Natural killer cell treated with Interleukin-12 subunit alpha and Interleukin-12 subunit beta and Interleukin-15 and Interleukin-18, amount 100 ng/mL, for 72 hours (primary cell): ENCODE measurements at regions not wholly inside any gene's neighbourhood (a gene's known extent, or its start where the extent isn't known, plus 50 kb on each side); places are given as distances from the start of the nearest gene placed in this dataset.
A peak's percentile ranks its signal among the peaks of the same experiment; 100 is the strongest.
"Not testable (repeated sequence)": the region's sequence is repeated elsewhere in the genome, so short reads cannot be mapped to it uniquely, and the experiment has no call there.

Experiments
- ATAC-seq, 2 donors: fragments of 150-1000 bp; cut with Tn5 transposase in 1 of 2; sonication (Bioruptor Pico), chemical (Tn5 transposase) in 1 of 2; 2 replicates each; pipeline ENCODE4 v1.10.0; 2021
- DNase-seq: peaks from one replicate; pipeline ENCODE4 v3.0.0; 2022; ENCODE audit warnings: low spot score
- H3K27ac Mint-ChIP-seq, 2 donors: 1 replicate in 1 of 2; 2 replicates in 1 of 2; pipeline ENCODE4 v1.8.0; 2022; ENCODE audit warnings: mixed read lengths in 2 of 2, mild to moderate bottlenecking in 1 of 2, moderate library complexity in 1 of 2
- H3K27me3 Mint-ChIP-seq, 2 donors: 1 replicate in 1 of 2; 2 replicates in 1 of 2; pipeline ENCODE4 v1.8.0; 2022; ENCODE audit warnings: mixed read lengths in 2 of 2
- H3K36me3 Mint-ChIP-seq: one replicate; pipeline ENCODE4 v1.8.0; 2022; ENCODE audit warnings: mixed read lengths
- H3K4me1 Mint-ChIP-seq, 2 donors: 1 replicate in 1 of 2; 2 replicates in 1 of 2; pipeline ENCODE4 v1.8.0; 2022; ENCODE audit warnings: low read depth in 2 of 2, mixed read lengths in 2 of 2, mild to moderate bottlenecking in 1 of 2
- H3K4me3 Mint-ChIP-seq: one replicate; pipeline ENCODE4 v1.8.0; 2022; ENCODE audit warnings: mixed read lengths
- H3K9me3 Mint-ChIP-seq: 2 replicates; pipeline ENCODE4 v1.8.0; 2022; ENCODE audit warnings: mixed read lengths

DNA sequence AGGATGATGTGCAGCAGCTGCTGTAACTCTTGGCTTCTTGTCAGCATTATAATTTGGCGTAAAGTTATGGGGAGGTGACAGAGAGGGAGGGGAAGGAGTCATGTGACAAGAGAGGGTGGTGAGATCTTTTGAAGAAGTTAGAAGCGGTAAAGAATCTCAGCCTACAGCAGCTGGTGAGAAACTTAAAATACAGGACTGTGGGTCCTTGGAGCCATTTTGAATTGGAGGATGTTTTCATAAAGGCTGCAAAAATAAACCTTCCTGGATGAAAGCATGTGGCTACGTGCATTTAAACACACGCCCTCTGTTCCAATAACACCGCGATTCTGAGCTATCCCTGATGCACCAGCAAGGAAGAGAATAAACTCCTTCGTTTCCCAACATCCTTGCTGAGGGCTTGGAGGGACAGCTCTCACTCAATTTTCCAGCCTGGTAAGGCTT lies 133.7 kb downstream of the TMEM30B start:
- H3K27me3 Mint-ChIP-seq, result peaks cover 8 to 10% of the 10 kb centered on the region in 2 donors
- H3K4me3 Mint-ChIP-seq, result no peak overlapping the region
- DNase-seq, result no peak
- H3K27ac Mint-ChIP-seq, result no peak overlapping the region
- peaks cover 5% of the 10 kb centered on the region for H3K9me3 Mint-ChIP-seq
- H3K4me1 Mint-ChIP-seq, result no peaks in the 10 kb centered on the region
- no peak for ATAC-seq
- peaks cover 6% of the 10 kb centered on the region for H3K36me3 Mint-ChIP-seq

DNA sequence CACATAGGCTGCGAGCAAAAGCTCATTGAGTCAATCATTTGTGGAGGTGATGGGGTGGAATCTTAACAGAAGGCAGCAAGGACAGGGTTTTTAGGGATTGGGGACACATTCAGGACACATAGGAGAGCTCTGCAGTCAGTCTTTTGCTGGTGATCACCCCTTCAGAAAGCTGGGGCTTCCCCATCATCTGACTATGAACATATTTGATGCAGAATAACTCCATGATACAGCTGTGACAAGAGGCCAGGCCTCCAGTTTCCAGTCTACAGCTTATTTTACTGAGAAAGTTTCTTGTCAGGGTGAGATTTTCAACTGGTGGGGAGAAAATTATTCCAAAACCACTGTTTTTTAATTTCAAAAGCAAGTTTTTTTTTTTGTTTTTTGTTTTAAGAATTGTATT lies 134.2 kb downstream of the TMEM30B start:
- Mint-ChIP-seq H3K27ac (no peak overlapping the region), H3K4me1 (no peaks in the 10 kb centered on the region), H3K4me3 (no peak overlapping the region), H3K27me3 (peaks cover 8 to 10% of the 10 kb centered on the region in 2 donors), H3K9me3 (peaks cover 5% of the 10 kb centered on the region), H3K36me3 (peaks cover 6% of the 10 kb centered on the region)
- no peak for ATAC-seq
- DNase-seq, result no peak

GRCh38 chr14:61145903-61146481 lies 135.1 kb downstream of the TMEM30B start:
- ATAC-seq, result no peak
- Mint-ChIP-seq H3K4me3 (no peak overlapping the region), H3K27ac (no peak overlapping the region), H3K27me3 (peaks cover 8 to 10% of the 10 kb centered on the region in 2 donors), H3K4me1 (no peaks in the 10 kb centered on the region), H3K9me3 (peaks cover 5% of the 10 kb centered on the region), H3K36me3 (peaks cover 6% of the 10 kb centered on the region)
- no peak for DNase-seq

DNA sequence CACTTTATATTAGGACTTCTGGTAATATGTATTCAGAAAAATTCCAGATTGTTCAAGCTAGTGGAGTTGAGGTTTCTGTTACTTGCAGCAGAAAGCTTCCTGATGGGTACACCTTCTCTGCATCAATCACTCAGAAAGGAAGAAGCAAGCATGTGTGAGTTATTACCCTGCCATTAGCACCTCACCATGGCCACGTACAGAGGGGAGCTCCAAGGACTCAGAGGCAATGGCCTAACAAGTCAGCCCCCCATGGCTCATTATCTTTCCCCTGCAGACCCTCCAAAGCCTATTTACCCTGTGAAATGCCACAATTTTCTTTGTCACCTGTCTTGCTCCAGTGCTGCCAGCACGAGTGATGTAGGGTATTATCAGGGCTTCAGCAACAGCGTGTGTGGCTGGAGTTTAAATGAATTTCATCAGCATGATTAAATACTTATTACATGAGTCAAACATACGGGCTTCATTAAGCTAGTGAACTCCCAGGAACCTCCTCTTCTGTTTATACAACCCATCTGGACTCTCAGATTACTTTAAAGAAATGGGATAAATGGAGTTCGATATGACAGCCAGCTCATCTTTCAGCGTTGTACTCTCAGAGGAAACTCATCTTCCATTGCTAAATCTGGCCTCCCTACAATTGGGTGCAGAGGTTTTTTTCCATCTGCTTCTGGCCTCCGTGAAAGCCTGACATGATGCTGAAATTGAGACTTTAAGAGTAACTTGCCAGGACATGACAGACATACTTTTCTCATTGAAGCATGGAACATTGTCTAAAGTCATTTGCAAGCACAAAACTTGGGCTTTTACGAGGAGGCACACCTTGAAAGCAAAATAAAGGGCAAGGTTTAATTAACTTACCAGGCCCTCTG lies 135.9 kb downstream of the TMEM30B start:
- Mint-ChIP-seq H3K36me3 (peaks cover 6% of the 10 kb centered on the region), H3K4me3 (no peak overlapping the region), H3K4me1 (no peaks in the 10 kb centered on the region), H3K9me3 (peaks cover 5% of the 10 kb centered on the region), H3K27ac (no peak overlapping the region), H3K27me3 (peaks cover 10% of the 10 kb centered on the region in 2 donors)
- no peak for DNase-seq
- no peak for ATAC-seq

GRCh38 chr14:61144117-61145033 lies 136.8 kb downstream of the TMEM30B start:
- not testable (repeated sequence) for H3K27ac Mint-ChIP-seq, H3K36me3 Mint-ChIP-seq, H3K9me3 Mint-ChIP-seq, DNase-seq, ATAC-seq, H3K4me1 Mint-ChIP-seq, H3K27me3 Mint-ChIP-seq, H3K4me3 Mint-ChIP-seq

- peaks cover 22 to 26% of the 10 kb centered on the region in 2 donors for H3K27me3 Mint-ChIP-seq
Measured at GRCh38 chr14:61140872-61141271, 140.3 kb downstream of the TMEM30B start.

DNA sequence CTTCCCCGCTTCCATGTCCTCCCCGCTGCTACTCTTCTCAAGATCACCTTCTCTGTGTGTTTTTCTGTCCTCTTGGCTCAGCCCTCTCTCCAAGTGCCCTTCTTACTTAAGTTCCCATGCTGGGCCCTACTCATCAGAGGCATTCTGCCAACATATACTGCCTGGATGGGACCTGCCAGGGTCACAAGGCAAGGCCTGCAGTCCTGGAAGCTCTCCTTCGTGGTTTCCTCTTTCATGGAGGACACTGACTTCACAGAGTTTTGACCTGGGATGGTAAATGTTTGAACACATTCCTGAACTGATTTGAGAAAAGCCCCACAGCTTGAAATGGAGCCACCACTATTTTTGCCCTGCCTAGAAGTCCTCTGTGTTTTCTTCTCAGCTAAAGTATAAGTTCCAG lies 140.9 kb downstream of the TMEM30B start:
- DNase-seq (no peak), ATAC-seq (no peak)
- Mint-ChIP-seq H3K36me3 (peaks cover 6% of the 10 kb centered on the region), H3K27me3 (peaks cover 27 to 32% of the 10 kb centered on the region in 2 donors), H3K4me1 (no peaks in the 10 kb centered on the region), H3K9me3 (peaks cover 5% of the 10 kb centered on the region), H3K27ac (no peak overlapping the region), H3K4me3 (no peak overlapping the region)

More at GRCh38 chr14:61140872-61141271, 140.3 kb downstream of the TMEM30B start:
- H3K9me3 Mint-ChIP-seq, result peaks cover 5% of the 10 kb centered on the region
- DNase-seq (no peak), ATAC-seq (no peak)
- H3K27ac Mint-ChIP-seq, result no peak overlapping the region
- no peak overlapping the region for H3K4me3 Mint-ChIP-seq
- H3K4me1 Mint-ChIP-seq, result no peaks in the 10 kb centered on the region
- peaks cover 6% of the 10 kb centered on the region for H3K36me3 Mint-ChIP-seq

DNA sequence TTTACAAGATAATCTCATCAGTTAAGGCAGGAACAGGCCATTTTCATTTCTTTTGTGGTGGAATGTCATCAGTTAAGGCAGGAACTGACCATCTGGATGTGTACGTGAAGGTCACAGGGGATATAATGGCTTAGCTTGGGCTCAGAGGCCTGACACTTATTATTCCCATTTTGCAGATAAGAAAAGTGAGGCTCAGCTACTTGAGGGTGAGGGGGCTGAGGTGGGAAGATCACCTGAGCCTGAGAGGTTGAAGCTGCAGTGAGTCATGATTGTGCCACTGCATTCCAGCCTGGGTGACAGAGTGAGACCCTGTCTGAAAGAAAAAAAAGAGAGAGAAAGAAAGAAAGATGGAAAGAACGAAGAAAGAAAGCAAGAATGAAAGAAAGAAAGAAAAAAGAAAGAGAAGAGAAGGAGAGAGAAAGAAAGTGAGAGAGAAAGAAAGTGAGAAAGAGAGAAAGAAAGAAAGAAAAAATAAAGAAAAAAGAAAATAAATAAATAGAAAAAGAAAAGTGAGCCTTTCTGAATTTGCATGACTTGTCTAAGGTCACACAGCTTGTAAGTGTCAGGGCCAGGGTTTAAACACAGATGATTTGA lies 142.0 kb downstream of the TMEM30B start:
- DNase-seq (no peak), ATAC-seq (no peak)
- no peak overlapping the region for H3K27ac Mint-ChIP-seq
- no peaks in the 10 kb centered on the region for H3K4me1 Mint-ChIP-seq
- H3K27me3 Mint-ChIP-seq, result peaks cover 30 to 39% of the 10 kb centered on the region in 2 donors
- H3K36me3 Mint-ChIP-seq, result no peaks in the 10 kb centered on the region
- H3K4me3 Mint-ChIP-seq, result no peak overlapping the region
- H3K9me3 Mint-ChIP-seq, result no peaks in the 10 kb centered on the region

GRCh38 chr14:61132894-61133293 lies 148.2 kb downstream of the TMEM30B start:
- H3K36me3 Mint-ChIP-seq, result no peaks in the 10 kb centered on the region
- H3K9me3 Mint-ChIP-seq, result no peaks in the 10 kb centered on the region
- DNase-seq, result no peak
- no peaks in the 10 kb centered on the region for H3K4me1 Mint-ChIP-seq
- ATAC-seq, result peak; percentile 6 to 52
- H3K27me3 Mint-ChIP-seq, result peaks cover 39 to 41% of the 10 kb centered on the region in 2 donors
- H3K4me3 Mint-ChIP-seq, result peak overlapping the region; percentile 14
- H3K27ac Mint-ChIP-seq, result no peak overlapping the region

DNA sequence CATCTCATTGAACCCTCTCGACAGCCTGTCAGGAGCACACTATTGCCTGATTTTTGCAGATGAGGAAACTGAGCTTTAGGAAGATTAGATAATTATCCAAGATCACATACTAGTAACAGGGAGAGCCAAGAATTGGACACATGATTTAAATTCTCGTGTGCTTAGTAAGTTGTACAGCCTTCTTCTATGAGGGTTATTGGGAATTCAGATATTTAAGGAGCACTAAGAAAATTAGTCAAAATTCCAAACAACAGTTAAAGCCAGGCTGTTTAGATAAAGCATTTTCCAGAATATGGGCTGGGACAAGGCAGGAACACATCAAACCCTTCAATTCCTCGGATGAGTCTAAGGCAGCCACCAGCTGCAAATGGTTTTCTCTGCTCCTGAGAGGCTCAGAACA lies 148.8 kb downstream of the TMEM30B start:
- H3K4me1 Mint-ChIP-seq, result no peaks in the 10 kb centered on the region
- no peaks in the 10 kb centered on the region for H3K9me3 Mint-ChIP-seq
- H3K4me3 Mint-ChIP-seq, result no peak overlapping the region
- DNase-seq, result no peak
- no peaks in the 10 kb centered on the region for H3K36me3 Mint-ChIP-seq
- ATAC-seq, result no peak
- peaks cover 34 to 35% of the 10 kb centered on the region in 2 donors for H3K27me3 Mint-ChIP-seq
- no peak overlapping the region for H3K27ac Mint-ChIP-seq

DNA sequence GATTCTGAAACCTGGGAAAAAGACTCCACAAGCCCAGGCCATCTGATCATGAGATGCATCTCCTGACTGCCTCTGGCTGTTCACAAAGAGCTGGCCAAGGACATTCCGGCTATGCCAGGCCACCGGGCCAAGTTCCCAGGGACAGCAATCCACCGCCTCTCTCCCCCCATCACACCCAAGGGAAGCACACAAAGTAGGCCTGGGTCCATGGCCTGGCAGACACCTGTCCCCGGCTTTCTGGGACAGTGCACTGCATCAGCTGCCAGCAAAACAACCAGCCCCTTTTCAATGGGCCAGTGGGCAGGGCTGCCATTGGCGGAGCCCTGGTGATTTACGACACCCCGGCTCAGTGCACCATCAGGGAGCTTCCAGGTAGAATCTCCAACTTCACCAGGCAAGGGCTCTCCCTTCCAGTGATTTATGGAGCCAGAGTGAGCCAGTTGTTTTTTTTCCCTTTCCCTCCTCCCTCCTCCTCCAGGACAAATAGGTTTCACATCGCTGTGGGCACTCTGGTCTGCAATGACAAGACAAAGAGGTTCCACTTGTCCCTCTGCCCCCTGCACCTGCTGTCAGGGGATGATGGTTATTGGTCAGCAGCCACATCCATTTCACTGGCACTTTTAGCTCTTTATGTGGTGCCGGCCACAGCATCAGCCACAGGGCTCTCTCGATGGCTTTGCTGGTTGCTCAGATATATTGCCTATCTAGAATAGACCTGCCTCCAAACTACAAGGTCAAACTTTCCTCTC lies 149.6 kb downstream of the SLC38A6 start:
- Mint-ChIP-seq H3K27me3 (peaks cover 23 to 28% of the 10 kb centered on the region in 2 donors), H3K27ac (no peak overlapping the region), H3K36me3 (no peaks in the 10 kb centered on the region), H3K4me1 (no peaks in the 10 kb centered on the region), H3K4me3 (no peak overlapping the region), H3K9me3 (no peaks in the 10 kb centered on the region)
- ATAC-seq (no peak), DNase-seq (no peak)

DNA sequence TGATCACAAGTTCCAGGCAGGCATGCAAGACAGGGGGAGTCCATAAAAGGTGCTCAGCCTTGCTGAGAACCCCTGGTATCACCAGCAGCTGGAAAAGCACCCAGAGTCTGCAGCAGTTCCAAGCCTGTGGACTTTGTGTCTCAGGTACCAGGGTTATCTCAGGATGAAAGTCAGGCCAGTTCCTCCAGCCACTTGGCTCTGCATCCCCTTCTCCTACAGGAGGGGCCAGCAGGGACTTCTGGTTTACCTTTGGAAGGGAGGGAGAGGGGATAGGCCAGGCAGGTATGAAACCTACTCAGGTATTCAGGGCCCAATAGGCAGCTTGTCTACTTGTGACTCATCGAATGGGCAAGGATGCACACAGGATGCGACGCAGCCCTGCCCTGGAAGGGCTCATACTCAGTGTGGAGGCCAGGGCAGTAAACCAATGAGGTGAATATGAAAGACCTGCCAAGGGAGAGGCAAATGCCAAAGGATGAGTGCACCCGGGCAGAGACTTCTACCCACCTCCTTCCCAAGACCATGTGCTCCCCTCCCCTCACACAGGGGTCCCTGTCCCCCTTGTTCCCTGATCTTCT lies 148.2 kb downstream of the SLC38A6 start:
- no peak overlapping the region for H3K27ac Mint-ChIP-seq
- H3K4me1 Mint-ChIP-seq, result no peaks in the 10 kb centered on the region
- H3K36me3 Mint-ChIP-seq, result no peaks in the 10 kb centered on the region
- ATAC-seq (no peak), DNase-seq (no peak)
- H3K4me3 Mint-ChIP-seq, result no peak overlapping the region
- no peaks in the 10 kb centered on the region for H3K9me3 Mint-ChIP-seq
- peaks cover 11 to 19% of the 10 kb centered on the region in 2 donors for H3K27me3 Mint-ChIP-seq
